T-helper 17 cell (primary cell): ENCODE measurements at regions not wholly inside any gene's neighbourhood (a gene's known extent, or its start where the extent isn't known, plus 50 kb on each side); places are given as distances from the start of the nearest gene placed in this dataset.
"Not testable (repeated sequence)": the region's sequence is repeated elsewhere in the genome, so short reads cannot be mapped to it uniquely, and the experiment has no call there.

Experiments
- ATAC-seq: fragments of 150-1000 bp; cut with Tn5 transposase; 2 replicates; pipeline ENCODE4 v1.10.0; 2021; ENCODE audit warnings: mild to moderate bottlenecking, moderate library complexity
- DNase-seq, 3 donors: peaks; one replicate each; pipeline versions ENCODE4 v3.0.0 to v3.0.0-alpha.2; 2020 to 2021
- H3K9me3 ChIP-seq: one replicate; pipeline ENCODE4 v1.7.0; 2013; ENCODE audit warnings: low read length, mild to moderate bottlenecking; ENCODE audit not compliant: control insufficient read depth, poor library complexity, severe bottlenecking
- H3K27ac Mint-ChIP-seq: one replicate; pipeline ENCODE4 v1.8.0; 2022; ENCODE audit warnings: mild to moderate bottlenecking, moderate library complexity, mixed read lengths
- H3K27me3 Mint-ChIP-seq: one replicate; pipeline ENCODE4 v1.8.0; 2022; ENCODE audit warnings: mixed read lengths
- H3K36me3 Mint-ChIP-seq: one replicate; pipeline ENCODE4 v1.8.0; 2022; ENCODE audit warnings: low read depth, mixed read lengths
- H3K4me1 Mint-ChIP-seq: one replicate; pipeline ENCODE4 v1.8.0; 2022; ENCODE audit warnings: mild to moderate bottlenecking, mixed read lengths
- H3K4me3 Mint-ChIP-seq: one replicate; pipeline ENCODE4 v1.8.0; 2022; ENCODE audit warnings: mild to moderate bottlenecking, moderate library complexity, mixed read lengths

- no peak overlapping the region for H3K4me3 Mint-ChIP-seq
- no peaks in the 10 kb centered on the region for H3K36me3 Mint-ChIP-seq
Observed at GRCh38 chr4:181830404-181831035, 412.7 kb upstream of the TENM3 start.

GRCh38 chr4:181834071-181834470, 409.1 kb upstream of the TENM3 start:
- Mint-ChIP-seq H3K36me3 (no peaks in the 10 kb centered on the region), H3K4me1 (no peaks in the 10 kb centered on the region), H3K27me3 (no peaks in the 10 kb centered on the region), H3K4me3 (no peak overlapping the region), H3K27ac (no peak overlapping the region)
- DNase-seq = no peak
- no peaks in the 10 kb centered on the region for H3K9me3 ChIP-seq
- no peak for ATAC-seq

More at GRCh38 chr4:181830404-181831035, 412.7 kb upstream of the TENM3 start:
- ATAC-seq (no peak), DNase-seq (no peak)
- no peaks in the 10 kb centered on the region for H3K9me3 ChIP-seq
- H3K4me1 Mint-ChIP-seq = no peaks in the 10 kb centered on the region
- H3K27ac Mint-ChIP-seq = no peak overlapping the region
- no peaks in the 10 kb centered on the region for H3K27me3 Mint-ChIP-seq

- Mint-ChIP-seq H3K4me3 (no peak overlapping the region), H3K36me3 (no peaks in the 10 kb centered on the region)
- no peak for ATAC-seq
Observed at GRCh38 chr4:181835348-181835747, 407.9 kb upstream of the TENM3 start.

GRCh38 chr4:181838253-181838652, 404.9 kb upstream of the TENM3 start:
- Mint-ChIP-seq H3K36me3 (no peaks in the 10 kb centered on the region), H3K4me3 (no peak overlapping the region), H3K4me1 (no peaks in the 10 kb centered on the region), H3K27me3 (no peaks in the 10 kb centered on the region), H3K27ac (no peak overlapping the region)
- DNase-seq (no peak), ATAC-seq (no peak)
- no peaks in the 10 kb centered on the region for H3K9me3 ChIP-seq

More at GRCh38 chr4:181835348-181835747, 407.9 kb upstream of the TENM3 start:
- Mint-ChIP-seq H3K4me1 (no peaks in the 10 kb centered on the region), H3K27me3 (no peaks in the 10 kb centered on the region), H3K27ac (no peak overlapping the region)
- DNase-seq = no peak
- H3K9me3 ChIP-seq = no peaks in the 10 kb centered on the region

- H3K36me3 Mint-ChIP-seq = not testable (repeated sequence)
Observed at GRCh38 chr4:181843797-181844196, 399.4 kb upstream of the TENM3 start.

GRCh38 chr4:181845617-181846016, 397.6 kb upstream of the TENM3 start:
- H3K9me3 ChIP-seq = no peaks in the 10 kb centered on the region
- Mint-ChIP-seq H3K27ac (no peak overlapping the region), H3K4me1 (no peaks in the 10 kb centered on the region), H3K27me3 (no peaks in the 10 kb centered on the region), H3K4me3 (no peak overlapping the region), H3K36me3 (no peaks in the 10 kb centered on the region)
- no peak for DNase-seq
- no peak for ATAC-seq

More at GRCh38 chr4:181843797-181844196, 399.4 kb upstream of the TENM3 start:
- not testable (repeated sequence) for DNase-seq, H3K4me1 Mint-ChIP-seq, H3K27me3 Mint-ChIP-seq, H3K9me3 ChIP-seq, ATAC-seq, H3K4me3 Mint-ChIP-seq, H3K27ac Mint-ChIP-seq

GRCh38 chr4:181846934-181847333, 396.3 kb upstream of the TENM3 start:
- Mint-ChIP-seq H3K4me1 (no peaks in the 10 kb centered on the region), H3K4me3 (no peak overlapping the region), H3K36me3 (no peaks in the 10 kb centered on the region), H3K27ac (no peak overlapping the region), H3K27me3 (no peaks in the 10 kb centered on the region)
- DNase-seq (no peak), ATAC-seq (no peak)
- H3K9me3 ChIP-seq = no peaks in the 10 kb centered on the region

- DNase-seq (no peak), ATAC-seq (no peak)
- no peaks in the 10 kb centered on the region for H3K36me3 Mint-ChIP-seq
- no peaks in the 10 kb centered on the region for H3K4me1 Mint-ChIP-seq
- H3K4me3 Mint-ChIP-seq = no peak overlapping the region
- no peaks in the 10 kb centered on the region for H3K9me3 ChIP-seq
- H3K27me3 Mint-ChIP-seq = no peaks in the 10 kb centered on the region
- no peak overlapping the region for H3K27ac Mint-ChIP-seq
Observed at GRCh38 chr4:181848357-181848756, 394.8 kb upstream of the TENM3 start.

- Mint-ChIP-seq H3K4me3 (no peak overlapping the region), H3K36me3 (no peaks in the 10 kb centered on the region), H3K27ac (no peak overlapping the region), H3K27me3 (no peaks in the 10 kb centered on the region), H3K4me1 (no peaks in the 10 kb centered on the region)
- no peaks in the 10 kb centered on the region for H3K9me3 ChIP-seq
- DNase-seq = no peak
- no peak for ATAC-seq
Observed at GRCh38 chr4:181849472-181849871, 393.7 kb upstream of the TENM3 start.

GRCh38 chr4:181853881-181854511, 389.2 kb upstream of the TENM3 start:
- no peaks in the 10 kb centered on the region for H3K4me1 Mint-ChIP-seq
- DNase-seq (no peak), ATAC-seq (no peak)
- H3K27ac Mint-ChIP-seq = no peak overlapping the region
- no peaks in the 10 kb centered on the region for H3K9me3 ChIP-seq
- H3K27me3 Mint-ChIP-seq = no peaks in the 10 kb centered on the region
- no peak overlapping the region for H3K4me3 Mint-ChIP-seq
- no peaks in the 10 kb centered on the region for H3K36me3 Mint-ChIP-seq

- ATAC-seq (no peak), DNase-seq (no peak)
- no peak overlapping the region for H3K4me3 Mint-ChIP-seq
- H3K9me3 ChIP-seq = no peaks in the 10 kb centered on the region
- H3K27ac Mint-ChIP-seq = no peak overlapping the region
- no peaks in the 10 kb centered on the region for H3K36me3 Mint-ChIP-seq
- no peaks in the 10 kb centered on the region for H3K27me3 Mint-ChIP-seq
- H3K4me1 Mint-ChIP-seq = no peaks in the 10 kb centered on the region
Observed at GRCh38 chr4:181855307-181855706, 387.9 kb upstream of the TENM3 start.

- H3K4me1 Mint-ChIP-seq, H3K4me3 Mint-ChIP-seq, H3K9me3 ChIP-seq, H3K27ac Mint-ChIP-seq, H3K36me3 Mint-ChIP-seq, ATAC-seq, H3K27me3 Mint-ChIP-seq, DNase-seq: not testable (repeated sequence)
Observed at GRCh38 chr4:181857471-181857870, 385.7 kb upstream of the TENM3 start.

- Mint-ChIP-seq H3K4me1 (no peaks in the 10 kb centered on the region), H3K27me3 (no peaks in the 10 kb centered on the region), H3K4me3 (no peak overlapping the region), H3K27ac (no peak overlapping the region), H3K36me3 (no peaks in the 10 kb centered on the region)
- no peak for ATAC-seq
- no peaks in the 10 kb centered on the region for H3K9me3 ChIP-seq
- no peak for DNase-seq
Observed at GRCh38 chr4:181858741-181859140, 384.5 kb upstream of the TENM3 start.

GRCh38 chr4:181859439-181859838, 383.8 kb upstream of the TENM3 start:
- Mint-ChIP-seq H3K27ac (no peak overlapping the region), H3K4me3 (no peak overlapping the region), H3K36me3 (no peaks in the 10 kb centered on the region), H3K27me3 (no peaks in the 10 kb centered on the region), H3K4me1 (no peaks in the 10 kb centered on the region)
- ATAC-seq = no peak
- no peak for DNase-seq
- H3K9me3 ChIP-seq = no peaks in the 10 kb centered on the region
